Activated T-cell treated with anti-CD3 and anti-CD28 coated beads, Interleukin-2, amount 50 U/mL, for 72 hours (primary cell): ENCODE measurements at regions not wholly inside any gene's neighbourhood (a gene's known extent, or its start where the extent isn't known, plus 50 kb on each side); places are given as distances from the start of the nearest gene placed in this dataset.
A peak's percentile ranks its signal among the peaks of the same experiment; 100 is the strongest.

ENCODE experiments used
- ATAC-seq, 2 donors: fragments of 150-1000 bp; cut with Tn5 transposase; replicated peaks in 1 of 2; 2 replicates each; pipeline ENCODE4 v1.10.0; 2021; ENCODE audit warnings: moderate library complexity in 2 of 2, mild to moderate bottlenecking in 1 of 2
- DNase-seq, 2 donors: peaks; one replicate each; pipeline ENCODE4 v3.0.0; 2021 to 2022; ENCODE audit warnings: mixed read lengths in 1 of 2
- H3K27ac Mint-ChIP-seq: one replicate; pipeline ENCODE4 v1.8.0; 2022; ENCODE audit warnings: mild to moderate bottlenecking, moderate library complexity, mixed read lengths
- H3K27me3 Mint-ChIP-seq: one replicate; pipeline ENCODE4 v1.8.0; 2022; ENCODE audit warnings: low read depth, mixed read lengths
- H3K36me3 Mint-ChIP-seq, 2 donors: one replicate each; pipeline ENCODE4 v1.8.0; 2022; ENCODE audit warnings: mixed read lengths in 2 of 2, mild to moderate bottlenecking in 1 of 2; ENCODE audit not compliant: insufficient read depth in 2 of 2
- H3K4me1 Mint-ChIP-seq: one replicate; pipeline ENCODE4 v1.8.0; 2022; ENCODE audit warnings: low read depth, mixed read lengths
- H3K4me3 Mint-ChIP-seq, 2 donors: one replicate each; pipeline ENCODE4 v1.8.0; 2022; ENCODE audit warnings: mild to moderate bottlenecking in 2 of 2, mixed read lengths in 2 of 2, moderate library complexity in 2 of 2
- H3K9me3 Mint-ChIP-seq, 2 donors: one replicate each; pipeline ENCODE4 v1.8.0; 2022; ENCODE audit warnings: mixed read lengths in 2 of 2

DNA sequence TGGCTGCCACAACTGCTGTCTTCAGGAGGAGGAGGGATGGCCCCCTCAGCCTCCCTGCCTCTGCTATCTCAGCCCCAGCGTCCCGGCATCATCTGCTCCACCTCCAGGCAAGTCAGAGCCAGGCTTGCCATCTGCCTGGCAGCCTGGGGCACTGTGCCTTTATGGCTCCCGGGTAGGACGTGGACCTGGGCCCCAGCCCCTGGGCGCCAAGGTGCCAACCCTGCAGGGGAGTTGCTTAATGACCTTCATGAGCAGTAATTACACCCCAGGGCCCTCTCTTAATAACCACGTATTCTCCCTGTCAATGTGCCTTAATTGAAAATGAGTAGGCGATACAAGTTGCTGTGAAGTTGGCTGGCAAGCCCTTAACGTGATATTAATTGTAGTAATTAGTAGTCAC, 122.1 kb upstream of the MLN start:
- Mint-ChIP-seq H3K27me3 (no peaks in the 10 kb centered on the region), H3K4me1 (peaks cover 9% of the 10 kb centered on the region), H3K27ac (no peak overlapping the region), H3K4me3 (no peak overlapping the region), H3K9me3 (no peaks in the 10 kb centered on the region), H3K36me3 (no peaks in the 10 kb centered on the region)
- no peak for DNase-seq
- no peak for ATAC-seq

GRCh38 chr6:33925210-33925609, 121.4 kb upstream of the MLN start:
- Mint-ChIP-seq H3K4me3 (no peak overlapping the region), H3K36me3 (no peaks in the 10 kb centered on the region), H3K27ac (no peak overlapping the region), H3K9me3 (no peaks in the 10 kb centered on the region), H3K27me3 (no peaks in the 10 kb centered on the region), H3K4me1 (peaks cover 11% of the 10 kb centered on the region)
- no peak for ATAC-seq
- DNase-seq: no peak

- no peaks in the 10 kb centered on the region for H3K36me3 Mint-ChIP-seq
- peaks cover 11% of the 10 kb centered on the region for H3K4me1 Mint-ChIP-seq
- H3K4me3 Mint-ChIP-seq: no peak overlapping the region
- ATAC-seq (no peak), DNase-seq (no peak)
- no peak overlapping the region for H3K27ac Mint-ChIP-seq
- no peaks in the 10 kb centered on the region for H3K9me3 Mint-ChIP-seq
- no peaks in the 10 kb centered on the region for H3K27me3 Mint-ChIP-seq
These were observed 120.9 kb upstream of the MLN start for GRCh38 chr6:33924681-33925080.

GRCh38 chr6:33923857-33924514, 120.2 kb upstream of the MLN start:
- Mint-ChIP-seq H3K4me1 (peaks cover 11% of the 10 kb centered on the region), H3K36me3 (no peaks in the 10 kb centered on the region), H3K4me3 (no peak overlapping the region), H3K27me3 (no peaks in the 10 kb centered on the region), H3K9me3 (no peaks in the 10 kb centered on the region), H3K27ac (no peak overlapping the region)
- no peak for ATAC-seq
- no peak for DNase-seq

DNA sequence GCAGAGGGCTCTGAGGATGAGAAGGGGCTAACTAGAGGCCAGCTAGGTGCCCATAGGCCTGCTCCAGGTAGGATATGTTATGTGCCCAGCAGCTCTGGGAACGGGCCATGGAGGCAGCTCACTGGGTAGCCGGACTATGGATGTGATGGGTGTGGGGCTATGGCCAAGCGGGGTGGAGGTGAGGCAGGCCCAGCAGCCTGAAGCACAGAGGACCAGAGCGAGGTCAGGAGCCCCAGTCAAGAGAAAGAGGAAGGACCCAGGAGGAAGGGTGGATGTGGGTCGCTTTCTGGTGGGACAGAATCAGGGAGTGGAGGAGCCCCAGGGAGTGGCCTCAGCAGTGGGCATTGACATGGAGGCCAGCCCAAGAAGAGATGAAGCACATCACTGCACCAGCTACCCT, 117.9 kb upstream of the MLN start:
- H3K9me3 Mint-ChIP-seq: no peaks in the 10 kb centered on the region

DNA sequence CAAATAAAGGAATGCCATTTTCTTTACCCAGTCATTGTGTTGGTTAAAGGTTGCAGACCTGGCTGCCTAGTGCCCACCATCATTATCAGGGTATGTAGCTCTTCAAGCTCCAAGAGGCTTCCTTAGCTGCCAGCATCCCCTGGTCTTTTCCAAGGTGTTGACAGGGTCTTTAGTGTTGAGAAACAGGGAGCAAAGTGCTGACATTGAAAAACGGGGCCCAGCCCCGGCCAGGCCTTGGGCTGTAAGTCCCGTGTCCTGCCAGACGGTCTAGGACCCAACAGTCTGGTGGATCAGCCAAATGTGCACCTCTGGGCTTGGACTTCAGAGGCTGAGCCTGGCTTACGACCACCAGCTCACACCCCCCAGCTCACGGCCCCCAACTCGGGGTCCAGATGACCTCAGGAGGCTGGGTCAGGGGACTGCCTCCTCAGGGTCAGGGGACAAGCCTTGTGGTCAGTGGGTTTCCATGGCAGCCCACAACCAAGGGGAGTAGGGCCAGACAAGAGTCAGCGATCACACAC, 114.4 kb upstream of the MLN start:
- ATAC-seq: no peak
- H3K27ac Mint-ChIP-seq: no peak overlapping the region
- H3K9me3 Mint-ChIP-seq: no peaks in the 10 kb centered on the region

More for the DNA sequence above, 117.9 kb upstream of the MLN start:
- DNase-seq: no peak
- H3K27ac Mint-ChIP-seq: no peak overlapping the region
- H3K4me1 Mint-ChIP-seq: peaks cover 11% of the 10 kb centered on the region
- no peak for ATAC-seq
- no peaks in the 10 kb centered on the region for H3K27me3 Mint-ChIP-seq
- no peaks in the 10 kb centered on the region for H3K36me3 Mint-ChIP-seq
- no peak overlapping the region for H3K4me3 Mint-ChIP-seq

GRCh38 chr6:33915134-33915533, 111.3 kb upstream of the MLN start:
- Mint-ChIP-seq H3K27ac (no peak overlapping the region), H3K4me3 (peak overlapping the region; percentile 57 to 72)

More for the DNA sequence above, 114.4 kb upstream of the MLN start:
- no peaks in the 10 kb centered on the region for H3K36me3 Mint-ChIP-seq
- H3K4me1 Mint-ChIP-seq: peaks cover 30% of the 10 kb centered on the region
- H3K4me3 Mint-ChIP-seq: no peak overlapping the region
- H3K27me3 Mint-ChIP-seq: no peaks in the 10 kb centered on the region
- DNase-seq: no peak

DNA sequence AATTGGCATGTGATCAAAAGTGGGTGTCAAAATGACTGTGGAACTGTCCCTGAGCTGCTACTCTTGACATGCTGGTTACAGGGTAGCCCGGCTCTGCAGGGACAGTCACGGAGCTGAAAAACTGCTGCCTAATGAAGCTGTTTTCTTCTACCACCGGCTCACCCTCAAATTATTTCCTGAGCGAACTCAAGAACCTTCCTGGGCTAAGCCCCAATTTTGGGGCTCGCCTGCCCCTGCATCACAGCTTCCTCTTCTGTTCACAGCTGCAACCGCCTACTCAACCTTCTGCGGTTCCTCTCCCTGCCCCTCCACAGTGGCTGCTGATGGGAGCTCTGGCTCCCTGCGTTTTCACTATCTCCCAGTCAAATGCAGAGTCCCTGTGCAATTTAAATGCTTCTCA, 110.8 kb upstream of the MLN start:
- Mint-ChIP-seq H3K4me3 (peak overlapping the region; percentile 57 to 72), H3K27me3 (no peaks in the 10 kb centered on the region), H3K27ac (no peak overlapping the region), H3K9me3 (no peaks in the 10 kb centered on the region), H3K4me1 (peaks cover 32% of the 10 kb centered on the region), H3K36me3 (no peaks in the 10 kb centered on the region)
- DNase-seq (peak; percentile 31 to 33), ATAC-seq (peak; percentile 80 to 81)

More at GRCh38 chr6:33915134-33915533, 111.3 kb upstream of the MLN start:
- DNase-seq (no peak), ATAC-seq (peak in 1 of 2 donors; percentile 18)
- H3K36me3 Mint-ChIP-seq: no peaks in the 10 kb centered on the region
- no peaks in the 10 kb centered on the region for H3K9me3 Mint-ChIP-seq
- no peaks in the 10 kb centered on the region for H3K27me3 Mint-ChIP-seq
- peaks cover 32% of the 10 kb centered on the region for H3K4me1 Mint-ChIP-seq

GRCh38 chr6:33912195-33912594, 108.4 kb upstream of the MLN start:
- no peaks in the 10 kb centered on the region for H3K36me3 Mint-ChIP-seq
- no peak overlapping the region for H3K4me3 Mint-ChIP-seq
- ATAC-seq (no peak), DNase-seq (no peak)
- H3K9me3 Mint-ChIP-seq: no peaks in the 10 kb centered on the region
- H3K27me3 Mint-ChIP-seq: no peaks in the 10 kb centered on the region
- peak overlapping the region; percentile 24 for H3K27ac Mint-ChIP-seq
- peaks cover 39% of the 10 kb centered on the region for H3K4me1 Mint-ChIP-seq

- Mint-ChIP-seq H3K27ac (no peak overlapping the region), H3K9me3 (no peaks in the 10 kb centered on the region), H3K4me1 (peaks cover 46% of the 10 kb centered on the region)
These were observed 107.7 kb upstream of the MLN start for GRCh38 chr6:33911488-33911887.

DNA sequence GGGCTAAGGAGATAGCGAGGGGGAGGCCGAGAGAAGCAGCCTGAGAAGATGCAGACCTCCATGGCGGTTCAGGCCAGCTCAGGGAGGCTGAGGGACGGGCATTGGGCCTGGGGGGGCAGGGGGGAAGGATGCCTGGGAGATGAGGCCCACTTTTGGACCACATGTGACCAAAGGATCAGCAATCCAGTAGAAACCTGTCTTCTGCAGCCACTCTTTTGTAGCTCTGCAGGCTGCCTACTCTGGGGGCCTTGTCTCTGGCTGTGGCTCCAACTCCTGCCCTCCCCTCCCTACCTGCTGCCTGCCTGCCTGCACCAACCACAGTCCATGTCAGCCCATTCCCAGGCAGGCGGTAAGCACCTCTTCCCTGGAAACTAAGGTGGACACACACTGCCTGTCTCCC, 106.8 kb upstream of the MLN start:
- Mint-ChIP-seq H3K4me3 (no peak overlapping the region), H3K4me1 (peaks cover 55% of the 10 kb centered on the region), H3K36me3 (no peaks in the 10 kb centered on the region), H3K9me3 (no peaks in the 10 kb centered on the region), H3K27ac (no peak overlapping the region), H3K27me3 (no peaks in the 10 kb centered on the region)
- DNase-seq (no peak), ATAC-seq (no peak)

More at GRCh38 chr6:33911488-33911887, 107.7 kb upstream of the MLN start:
- no peak for ATAC-seq
- DNase-seq: no peak
- no peaks in the 10 kb centered on the region for H3K36me3 Mint-ChIP-seq
- H3K4me3 Mint-ChIP-seq: no peak overlapping the region
- H3K27me3 Mint-ChIP-seq: no peaks in the 10 kb centered on the region

- DNase-seq (no peak), ATAC-seq (no peak)
- peaks cover 55% of the 10 kb centered on the region for H3K4me1 Mint-ChIP-seq
- no peaks in the 10 kb centered on the region for H3K36me3 Mint-ChIP-seq
- H3K27me3 Mint-ChIP-seq: no peaks in the 10 kb centered on the region
- H3K4me3 Mint-ChIP-seq: no peak overlapping the region
- H3K9me3 Mint-ChIP-seq: no peaks in the 10 kb centered on the region
- no peak overlapping the region for H3K27ac Mint-ChIP-seq
These were observed 105.9 kb upstream of the MLN start for GRCh38 chr6:33909737-33910136.

GRCh38 chr6:33908025-33908424, 104.2 kb upstream of the MLN start:
- Mint-ChIP-seq H3K36me3 (no peaks in the 10 kb centered on the region), H3K4me1 (peaks cover 61% of the 10 kb centered on the region), H3K4me3 (no peak overlapping the region), H3K27ac (no peak overlapping the region), H3K27me3 (no peaks in the 10 kb centered on the region), H3K9me3 (no peaks in the 10 kb centered on the region)
- DNase-seq (no peak), ATAC-seq (no peak)

DNA sequence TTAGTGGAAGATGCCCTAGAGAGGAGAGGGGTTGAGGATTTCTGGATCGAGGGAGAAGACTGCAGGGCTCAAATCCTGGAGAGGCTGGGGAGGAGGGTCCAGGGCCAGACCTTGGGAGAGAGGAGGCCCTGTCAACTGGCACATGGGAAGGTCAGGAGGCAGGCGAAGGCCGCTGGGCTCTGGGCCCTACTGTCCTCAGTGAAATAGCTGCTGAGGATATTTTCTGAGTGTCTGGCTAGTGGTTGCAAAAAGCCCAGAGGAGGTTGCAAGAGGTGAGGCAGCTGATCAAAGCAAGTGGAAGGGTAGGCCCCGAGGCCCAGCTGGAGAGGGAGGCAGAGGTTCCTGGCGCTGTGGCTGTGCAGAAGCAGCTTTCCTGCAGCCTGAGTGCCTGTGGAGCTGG, 103.4 kb upstream of the MLN start:
- no peak for ATAC-seq
- Mint-ChIP-seq H3K4me1 (peaks cover 57% of the 10 kb centered on the region), H3K27ac (no peak overlapping the region)

More for the DNA sequence above, 103.4 kb upstream of the MLN start:
- H3K27me3 Mint-ChIP-seq: no peaks in the 10 kb centered on the region
- no peak overlapping the region for H3K4me3 Mint-ChIP-seq
- no peak for DNase-seq
- H3K36me3 Mint-ChIP-seq: no peaks in the 10 kb centered on the region
- H3K9me3 Mint-ChIP-seq: no peaks in the 10 kb centered on the region
